Nephron progenitor cell (in vitro differentiated cells): ENCODE measurements at regions not wholly inside any gene's neighbourhood (a gene's known extent, or its start where the extent isn't known, plus 50 kb on each side); places are given as distances from the start of the nearest gene placed in this dataset.
"Not testable (repeated sequence)": the region's sequence is repeated elsewhere in the genome, so short reads cannot be mapped to it uniquely, and the experiment has no call there.

Experiments
- DNase-seq: peaks from one replicate; pipeline ENCODE4 v3.0.0; 2021
- H3K27ac Mint-ChIP-seq: 2 replicates; pipeline ENCODE4 v1.8.0; 2021; ENCODE audit warnings: mild to moderate bottlenecking, moderate library complexity, mixed read lengths
- H3K27me3 Mint-ChIP-seq: 2 replicates; pipeline ENCODE4 v1.8.0; 2021; ENCODE audit warnings: mild to moderate bottlenecking, low read depth, mixed read lengths; ENCODE audit not compliant: poor library complexity
- H3K36me3 Mint-ChIP-seq: 2 replicates; pipeline ENCODE4 v1.8.0; 2021; ENCODE audit warnings: low read depth, mixed read lengths
- H3K4me1 Mint-ChIP-seq: 2 replicates; pipeline ENCODE4 v1.8.0; 2021; ENCODE audit warnings: mixed read lengths
- H3K4me3 Mint-ChIP-seq: 2 replicates; pipeline ENCODE4 v1.8.0; 2021; ENCODE audit warnings: mild to moderate bottlenecking, moderate library complexity, mixed read lengths
- H3K9me3 Mint-ChIP-seq: 2 replicates; pipeline ENCODE4 v1.8.0; 2021; ENCODE audit warnings: mild to moderate bottlenecking, moderate library complexity, mixed read lengths

- not testable (repeated sequence) for H3K36me3 Mint-ChIP-seq, H3K4me1 Mint-ChIP-seq, H3K4me3 Mint-ChIP-seq, DNase-seq, H3K27me3 Mint-ChIP-seq, H3K27ac Mint-ChIP-seq, H3K9me3 Mint-ChIP-seq
These were observed 87.7 kb upstream of the POTEM start for GRCh38 chr14:18879547-18879946.

- H3K36me3 Mint-ChIP-seq, H3K27ac Mint-ChIP-seq, H3K4me3 Mint-ChIP-seq, H3K9me3 Mint-ChIP-seq, H3K27me3 Mint-ChIP-seq, DNase-seq, H3K4me1 Mint-ChIP-seq: not testable (repeated sequence)
These were observed 86.7 kb upstream of the POTEM start for GRCh38 chr14:18880519-18880918.

- not testable (repeated sequence) for DNase-seq, H3K27ac Mint-ChIP-seq, H3K4me1 Mint-ChIP-seq, H3K36me3 Mint-ChIP-seq, H3K4me3 Mint-ChIP-seq, H3K9me3 Mint-ChIP-seq, H3K27me3 Mint-ChIP-seq
These were observed 85.9 kb upstream of the POTEM start for GRCh38 chr14:18881149-18881859.

- not testable (repeated sequence) for H3K4me1 Mint-ChIP-seq, H3K9me3 Mint-ChIP-seq, H3K27me3 Mint-ChIP-seq, H3K27ac Mint-ChIP-seq, DNase-seq, H3K36me3 Mint-ChIP-seq, H3K4me3 Mint-ChIP-seq
These were observed 85.3 kb upstream of the POTEM start for GRCh38 chr14:18881860-18882489.

- not testable (repeated sequence) for DNase-seq, H3K27ac Mint-ChIP-seq, H3K27me3 Mint-ChIP-seq, H3K36me3 Mint-ChIP-seq, H3K4me3 Mint-ChIP-seq, H3K4me1 Mint-ChIP-seq, H3K9me3 Mint-ChIP-seq
These were observed 77.0 kb upstream of the POTEM start for GRCh38 chr14:18890201-18890600.

- not testable (repeated sequence) for H3K9me3 Mint-ChIP-seq, H3K4me1 Mint-ChIP-seq
These were observed 53.4 kb upstream of the POTEM start for GRCh38 chr14:18913860-18914259.

GRCh38 chr14:18914526-18914925, 52.7 kb upstream of the POTEM start:
- H3K27ac Mint-ChIP-seq, H3K9me3 Mint-ChIP-seq, H3K4me1 Mint-ChIP-seq, H3K4me3 Mint-ChIP-seq, H3K36me3 Mint-ChIP-seq, H3K27me3 Mint-ChIP-seq: not testable (repeated sequence)
- DNase-seq: peak; percentile 1

More at GRCh38 chr14:18913860-18914259, 53.4 kb upstream of the POTEM start:
- not testable (repeated sequence) for H3K27ac Mint-ChIP-seq, H3K27me3 Mint-ChIP-seq, H3K4me3 Mint-ChIP-seq, DNase-seq, H3K36me3 Mint-ChIP-seq
